CD14-positive monocyte (primary cell): ENCODE measurements at regions not wholly inside any gene's neighbourhood (a gene's known extent, or its start where the extent isn't known, plus 50 kb on each side); places are given as distances from the start of the nearest gene placed in this dataset.

Source experiments
- DNase-seq, 3 donors: peaks; one replicate each; pipeline ENCODE4 v3.0.0-alpha.2; 2011 to 2022
- H2AFZ ChIP-seq: 2 replicates; pipeline ENCODE4 v1.6.0; 2012; ENCODE audit warnings: mild to moderate bottlenecking, low read depth, low read length, inconsistent platforms; ENCODE audit not compliant: insufficient read depth, poor library complexity, severe bottlenecking
- H3K27ac ChIP-seq, 2 donors: 1 replicate in 1 of 2; 2 replicates in 1 of 2; pipeline ENCODE4 v1.5.1; 2012 to 2013; ENCODE audit warnings: low read length in 2 of 2, control low read depth in 1 of 2, inconsistent platforms in 1 of 2, low read depth in 1 of 2, mild to moderate bottlenecking in 1 of 2
- H3K27me3 ChIP-seq, 2 donors: one replicate each; pipeline versions ENCODE4 v1.6.0 to v1.6.1; 2011 to 2013; ENCODE audit warnings: low read length in 2 of 2; ENCODE audit not compliant: control insufficient read depth in 2 of 2, insufficient read depth in 2 of 2
- H3K36me3 ChIP-seq, 2 donors: replicated peaks in 1 of 2; 1 replicate in 1 of 2; 2 replicates in 1 of 2; pipeline versions ENCODE4 v1.5.1 to v1.6.1; 2012 to 2013; ENCODE audit warnings: low read length in 2 of 2, control low read depth in 1 of 2, inconsistent platforms in 1 of 2, mild to moderate bottlenecking in 1 of 2; ENCODE audit not compliant: insufficient read depth in 2 of 2, control insufficient read depth in 1 of 2
- H3K4me1 ChIP-seq, 2 donors: 1 replicate in 1 of 2; 2 replicates in 1 of 2; pipeline versions ENCODE4 v1.5.1 to v1.6.1; 2012 to 2013; ENCODE audit warnings: low read length in 2 of 2, control low read depth in 1 of 2, inconsistent platforms in 1 of 2, mild to moderate bottlenecking in 1 of 2, moderate library complexity in 1 of 2; ENCODE audit not compliant: insufficient read depth in 2 of 2, control insufficient read depth in 1 of 2
- H3K4me2 ChIP-seq: replicated peaks from 2 replicates; pipeline ENCODE3; 2012; ENCODE audit warnings: low read length, moderate library complexity, mild to moderate bottlenecking; ENCODE audit not compliant: poor library complexity, severe bottlenecking; ENCODE audit errors: extremely low read depth
- H3K4me3 ChIP-seq, 3 experiments: fragments of 200-600 bp in 1 of 3; sonication (generic) in 1 of 3; replicated peaks in 1 of 3; 1 replicate in 2 of 3; 2 replicates in 1 of 3; pipeline ENCODE4 v1.5.1; 2011 to 2013; ENCODE audit warnings: low read length in 3 of 3, mild to moderate bottlenecking in 3 of 3, control low read depth in 2 of 3, low read depth in 2 of 3, inconsistent platforms in 1 of 3, moderate library complexity in 1 of 3
- H3K79me2 ChIP-seq: 2 replicates; pipeline ENCODE4 v1.6.0; 2012; ENCODE audit warnings: mild to moderate bottlenecking, control low read depth, inconsistent platforms, low read length, moderate library complexity; ENCODE audit not compliant: insufficient read depth
- H3K9ac ChIP-seq: 2 replicates; pipeline ENCODE4 v1.6.0; 2017; ENCODE audit warnings: low read length, mild to moderate bottlenecking; ENCODE audit not compliant: insufficient read depth, poor library complexity, severe bottlenecking
- H3K9me3 ChIP-seq, 2 donors: replicated peaks in 1 of 2; 1 replicate in 1 of 2; 2 replicates in 1 of 2; pipeline versions ENCODE4 v1.5.1 to v1.6.1; 2012 to 2013; ENCODE audit warnings: low read length in 2 of 2, control low read depth in 1 of 2; ENCODE audit not compliant: control insufficient read depth in 1 of 2, insufficient read depth in 1 of 2
- H4K20me1 ChIP-seq: 2 replicates; pipeline ENCODE4 v1.6.0; 2012; ENCODE audit warnings: mild to moderate bottlenecking, low read length, control low read depth, moderate library complexity; ENCODE audit not compliant: insufficient read depth
- H3K27ac Mint-ChIP-seq, 7 donors: one replicate each; pipeline ENCODE4 v1.8.0; 2020; ENCODE audit warnings: mild to moderate bottlenecking in 7 of 7, mixed read lengths in 7 of 7, moderate library complexity in 6 of 7, inconsistent platforms in 2 of 7
- H3K27me3 Mint-ChIP-seq, 3 donors: one replicate each; pipeline ENCODE4 v1.8.0; 2021 to 2022; ENCODE audit warnings: low read depth in 3 of 3, mild to moderate bottlenecking in 3 of 3, mixed read lengths in 3 of 3, moderate library complexity in 3 of 3, inconsistent platforms in 1 of 3
- H3K36me3 Mint-ChIP-seq, 2 donors: one replicate each; pipeline ENCODE4 v1.8.0; 2020; ENCODE audit warnings: mixed read lengths in 2 of 2, inconsistent platforms in 1 of 2, mild to moderate bottlenecking in 1 of 2
- H3K4me1 Mint-ChIP-seq: one replicate; pipeline ENCODE4 v1.8.0; 2020; ENCODE audit warnings: mild to moderate bottlenecking, mixed read lengths
- H3K4me3 Mint-ChIP-seq, 2 donors: one replicate each; pipeline ENCODE4 v1.8.0; 2020; ENCODE audit warnings: mild to moderate bottlenecking in 2 of 2, mixed read lengths in 2 of 2, moderate library complexity in 1 of 2
- H3K9me3 Mint-ChIP-seq, 7 donors: one replicate each; pipeline ENCODE4 v1.8.0; 2020 to 2022; ENCODE audit warnings: mixed read lengths in 7 of 7, mild to moderate bottlenecking in 6 of 7, moderate library complexity in 6 of 7, inconsistent platforms in 2 of 7
- CTCF ChIP-seq: fragments of 200-600 bp; IDR thresholded peaks from one replicate; pipeline ENCODE4 v1.8.0; 2022; ENCODE audit warnings: antibody characterized with exemption, mild to moderate bottlenecking
- WGBS: methylation state at CpG from one replicate; pipeline ENCODE4 v1.1.5; 2013; ENCODE audit warnings: missing lambda C conversion rate; ENCODE audit not compliant: insufficient coverage; 5-methylcytosine and 5-hydroxymethylcytosine counted together
- intact Hi-C, 2 donors: fragments of 100-400 bp; cut with micrococcal nuclease; formaldehyde crosslinking; loops; one replicate each; pipeline versions ENCODE4 v1.15.0 to v1.15.1; 2023

GRCh38 chr18:10240973-10241372 is 213.5 kb upstream of the APCDD1 start:
- H3K4me3 Mint-ChIP-seq, result no peak overlapping the region
- H3K4me3 ChIP-seq, result no peak overlapping the region
- H3K4me1 ChIP-seq, result peaks cover 22 to 24% of the 10 kb centered on the region in 2 donors
- no peak overlapping the region for H2AFZ ChIP-seq
- H3K36me3 Mint-ChIP-seq, result no peaks in the 10 kb centered on the region
- H3K36me3 ChIP-seq, result no peaks in the 10 kb centered on the region
- no peak overlapping the region for H3K27ac ChIP-seq
- no peaks in the 10 kb centered on the region for H4K20me1 ChIP-seq
- no peaks in the 10 kb centered on the region for H3K79me2 ChIP-seq
- peaks cover 0 to 7% (median 3%) of the 10 kb centered on the region in 3 donors for H3K27me3 Mint-ChIP-seq
- WGBS, result no CpG with 5 or more reads among the region's 2 CpGs
- H3K27ac Mint-ChIP-seq, result no peak overlapping the region
- intact Hi-C loops, result no loop called here
- H3K4me2 ChIP-seq, result no peak overlapping the region
- H3K27me3 ChIP-seq, result no peaks in the 10 kb centered on the region
- no peak for DNase-seq
- no peak overlapping the region for H3K9ac ChIP-seq
- H3K9me3 ChIP-seq, result no peaks in the 10 kb centered on the region
- H3K9me3 Mint-ChIP-seq, result peaks cover 0 to 4% (median 0%) of the 10 kb centered on the region in 7 donors
- TF ChIP-seq CTCF, result no peak
- peaks cover 25% of the 10 kb centered on the region for H3K4me1 Mint-ChIP-seq

GRCh38 chr18:10241579-10241978 is 212.9 kb upstream of the APCDD1 start:
- no peaks in the 10 kb centered on the region for H4K20me1 ChIP-seq
- H3K9me3 Mint-ChIP-seq, result peaks cover 0 to 4% (median 0%) of the 10 kb centered on the region in 7 donors
- no peaks in the 10 kb centered on the region for H3K36me3 Mint-ChIP-seq
- H3K4me3 Mint-ChIP-seq, result no peak overlapping the region
- no peaks in the 10 kb centered on the region for H3K79me2 ChIP-seq
- H3K4me3 ChIP-seq, result no peak overlapping the region
- H2AFZ ChIP-seq, result no peak overlapping the region
- TF ChIP-seq CTCF, result no peak
- H3K27ac ChIP-seq, result no peak overlapping the region
- 100% methylated on average over 1 of the region's 1 CpG for WGBS
- H3K27me3 Mint-ChIP-seq, result peaks cover 0 to 7% (median 3%) of the 10 kb centered on the region in 3 donors
- H3K27me3 ChIP-seq, result no peaks in the 10 kb centered on the region
- no peaks in the 10 kb centered on the region for H3K9me3 ChIP-seq
- no peak overlapping the region for H3K27ac Mint-ChIP-seq
- no peak overlapping the region for H3K4me2 ChIP-seq
- peaks cover 29% of the 10 kb centered on the region for H3K4me1 Mint-ChIP-seq
- intact Hi-C loops, result no loop called here
- H3K36me3 ChIP-seq, result no peaks in the 10 kb centered on the region
- peaks cover 28 to 30% of the 10 kb centered on the region in 2 donors for H3K4me1 ChIP-seq
- no peak for DNase-seq
- no peak overlapping the region for H3K9ac ChIP-seq
